Activated CD4-positive, alpha-beta T cell treated with anti-CD3 and anti-CD28 coated beads for 36 hours (primary cell): ENCODE measurements at regions not wholly inside any gene's neighbourhood (a gene's known extent, or its start where the extent isn't known, plus 50 kb on each side); places are given as distances from the start of the nearest gene placed in this dataset.

Source experiments
- ATAC-seq: fragments of 200-7000 bp; cut with Tn5 transposase; one replicate; pipeline ENCODE4 v1.10.0; 2021; ENCODE audit warnings: mild to moderate bottlenecking, moderate library complexity
- CTCF ChIA-PET: fragments of 350-600 bp; sonication (Branson Sonifier 250); formaldehyde crosslinking; loops from one replicate; lab custom pipeline; 2021; ENCODE audit warnings: antibody characterized with exemption; lab: Charles Lee
- POLR2A ChIA-PET: fragments of 350-600 bp; sonication (Branson Sonifier 250); formaldehyde crosslinking; loops from one replicate; lab custom pipeline; 2021; ENCODE audit warnings: antibody characterized with exemption, inconsistent platforms; lab: Charles Lee
- DNase-seq: peaks from one replicate; pipeline ENCODE4 v3.0.0-alpha.2; 2020
- H3K27ac Mint-ChIP-seq: one replicate; pipeline ENCODE4 v1.8.0; 2021; ENCODE audit warnings: mixed read lengths
- H3K27me3 Mint-ChIP-seq: one replicate; pipeline ENCODE4 v1.8.0; 2021; ENCODE audit warnings: mixed read lengths
- H3K36me3 Mint-ChIP-seq: one replicate; pipeline ENCODE4 v1.8.0; 2021; ENCODE audit warnings: low read depth, mixed read lengths
- H3K4me1 Mint-ChIP-seq: one replicate; pipeline ENCODE4 v1.8.0; 2021; ENCODE audit warnings: mixed read lengths
- H3K4me3 Mint-ChIP-seq: one replicate; pipeline ENCODE4 v1.8.0; 2021; ENCODE audit warnings: mild to moderate bottlenecking, moderate library complexity, mixed read lengths
- H3K9me3 Mint-ChIP-seq: one replicate; pipeline ENCODE4 v1.8.0; 2021; ENCODE audit warnings: low read depth, mixed read lengths
- intact Hi-C, 2 experiments: fragments of 100-400 bp; cut with DNase I in 1 of 2; cut with micrococcal nuclease in 1 of 2; formaldehyde crosslinking; loops; one replicate each; pipeline versions ENCODE4 v1.14.2 to v1.15.1; 2022 to 2024; cut with DNase I, micrococcal nuclease

- ChIA-PET CTCF (interaction anchor here (1.1 kb wide), 1 partner anchor 27 kb away, joined by 4 read pairs; no protein-coding TSS in a partner anchor), POLR2A (no interaction called here)
- intact Hi-C loops, result no loop called here
- Mint-ChIP-seq H3K9me3 (peaks cover 5% of the 10 kb centered on the region), H3K36me3 (no peaks in the 10 kb centered on the region), H3K4me1 (no peaks in the 10 kb centered on the region), H3K27me3 (no peaks in the 10 kb centered on the region), H3K4me3 (no peak overlapping the region), H3K27ac (no peak overlapping the region)
- DNase-seq, result no peak
- no peak for ATAC-seq
Observed at GRCh38 chr13:107361666-107362065, 793.7 kb upstream of the ARGLU1 start.

DNA sequence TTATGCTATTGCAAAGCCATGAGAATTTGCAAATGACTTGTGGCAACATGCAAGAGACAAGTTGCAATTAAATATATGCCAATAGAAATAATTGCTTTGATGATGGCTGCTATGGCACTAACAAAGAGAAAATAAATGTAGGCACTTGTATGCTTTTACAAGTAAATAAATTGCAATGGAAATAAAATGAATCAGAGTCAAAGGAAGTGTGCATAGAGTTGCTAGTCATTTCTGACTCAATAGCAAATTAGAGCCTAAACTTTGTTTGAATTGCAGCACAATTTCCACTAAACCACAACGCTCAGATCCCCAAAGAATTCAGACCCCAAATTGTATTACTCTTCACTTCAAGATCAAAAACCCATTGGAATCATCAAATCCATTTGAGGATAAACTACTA is 792.1 kb upstream of the ARGLU1 start:
- POLR2A ChIA-PET, result no interaction called here
- no peak overlapping the region for H3K27ac Mint-ChIP-seq

DNA sequence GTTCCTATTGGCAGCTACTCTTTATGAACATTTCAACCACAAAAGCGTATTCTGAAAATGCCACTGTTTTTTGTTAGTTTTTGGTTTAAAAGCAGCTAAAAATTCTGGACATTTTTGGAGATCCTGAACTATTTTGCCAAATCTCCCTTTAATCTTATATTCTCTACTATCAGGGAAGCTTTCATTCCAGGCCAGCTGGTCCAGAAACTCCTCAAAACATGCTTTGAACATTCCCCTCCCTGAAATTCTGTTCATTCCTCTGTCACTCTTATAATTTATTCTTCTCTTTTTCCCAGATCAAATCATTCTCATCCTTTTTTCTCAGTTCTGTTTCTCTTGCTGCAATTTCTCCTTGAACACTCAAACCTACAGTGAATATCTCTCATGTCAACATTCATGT is 790.9 kb upstream of the ARGLU1 start:
- Mint-ChIP-seq H3K36me3 (no peaks in the 10 kb centered on the region), H3K4me1 (no peaks in the 10 kb centered on the region), H3K27ac (no peak overlapping the region), H3K27me3 (no peaks in the 10 kb centered on the region), H3K9me3 (peaks cover 9% of the 10 kb centered on the region), H3K4me3 (no peak overlapping the region)
- ATAC-seq, result no peak
- ChIA-PET CTCF (no interaction called here), POLR2A (no interaction called here)
- intact Hi-C loops, result no loop called here
- DNase-seq, result no peak

More for the DNA sequence above, 792.1 kb upstream of the ARGLU1 start:
- Mint-ChIP-seq H3K4me3 (no peak overlapping the region), H3K36me3 (no peaks in the 10 kb centered on the region), H3K9me3 (peaks cover 6% of the 10 kb centered on the region), H3K4me1 (no peaks in the 10 kb centered on the region), H3K27me3 (no peaks in the 10 kb centered on the region)
- no peak for DNase-seq
- intact Hi-C loops, result no loop called here
- CTCF ChIA-PET, result no interaction called here
- ATAC-seq, result no peak

DNA sequence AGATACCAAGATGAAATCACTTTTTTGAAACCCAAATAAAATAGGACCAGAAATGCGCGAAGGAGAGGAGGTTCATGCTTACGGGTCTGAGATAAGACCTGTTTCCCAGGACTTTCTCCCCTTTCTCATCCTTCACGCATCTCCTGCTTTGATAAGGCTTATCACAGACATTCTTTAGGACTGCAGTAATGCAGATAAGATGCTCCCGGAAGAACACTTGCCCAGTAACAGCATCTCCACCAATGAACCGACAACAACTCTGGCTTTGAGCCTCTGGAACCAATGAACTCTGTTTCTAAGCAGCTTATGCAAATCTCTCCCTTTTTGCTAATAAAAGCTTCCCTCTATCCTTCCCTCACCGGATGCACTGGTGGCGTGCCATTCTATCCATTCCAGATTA is 783.4 kb upstream of the ARGLU1 start:
- Mint-ChIP-seq H3K4me1 (no peaks in the 10 kb centered on the region), H3K4me3 (no peak overlapping the region), H3K27ac (no peak overlapping the region), H3K36me3 (no peaks in the 10 kb centered on the region), H3K27me3 (no peaks in the 10 kb centered on the region), H3K9me3 (peaks cover 3% of the 10 kb centered on the region)
- POLR2A ChIA-PET, result no interaction called here
- CTCF ChIA-PET, result interaction anchor here (0.6 kb wide), 1 partner anchor 126 kb away, joined by 4 read pairs; no protein-coding TSS in a partner anchor
- ATAC-seq, result no peak
- intact Hi-C loops, result no loop called here
- DNase-seq, result no peak

DNA sequence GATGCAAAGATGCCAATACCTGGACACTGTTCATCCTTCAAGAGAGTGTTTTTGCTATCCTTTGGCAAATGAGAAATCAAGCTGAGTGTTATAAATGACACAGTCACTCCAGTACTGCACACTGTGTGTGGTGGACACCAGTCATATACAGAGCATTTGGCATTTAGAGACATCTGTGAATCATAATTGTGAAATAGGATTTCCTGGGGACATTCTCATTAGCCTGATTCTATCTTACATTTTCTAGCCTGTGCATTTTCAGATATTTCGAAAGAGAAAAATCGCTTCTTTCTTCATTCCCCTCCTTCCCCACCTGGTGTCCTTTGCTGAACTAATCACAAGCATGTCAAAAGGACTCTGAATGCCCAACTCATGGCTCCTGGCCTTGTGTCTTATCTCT is 781.0 kb upstream of the ARGLU1 start:
- no peaks in the 10 kb centered on the region for H3K4me1 Mint-ChIP-seq
- no peak for ATAC-seq
- ChIA-PET POLR2A (no interaction called here), CTCF (no interaction called here)
- no peaks in the 10 kb centered on the region for H3K36me3 Mint-ChIP-seq
- intact Hi-C loops, result no loop called here
- H3K27me3 Mint-ChIP-seq, result no peaks in the 10 kb centered on the region
- no peak overlapping the region for H3K4me3 Mint-ChIP-seq
- DNase-seq, result no peak
- no peak overlapping the region for H3K27ac Mint-ChIP-seq
- peaks cover 3% of the 10 kb centered on the region for H3K9me3 Mint-ChIP-seq

GRCh38 chr13:107348471-107348870 is 780.5 kb upstream of the ARGLU1 start:
- POLR2A ChIA-PET, result no interaction called here
- intact Hi-C loops, result no loop called here
- DNase-seq (no peak), ATAC-seq (no peak)
- Mint-ChIP-seq H3K36me3 (no peaks in the 10 kb centered on the region), H3K27ac (no peak overlapping the region), H3K9me3 (peaks cover 7% of the 10 kb centered on the region), H3K4me1 (no peaks in the 10 kb centered on the region), H3K27me3 (no peaks in the 10 kb centered on the region), H3K4me3 (no peak overlapping the region)
- CTCF ChIA-PET, result interaction anchor here (0.7 to 0.8 kb wide), 3 partner anchors 10 to 54 kb away, joined by 3 read pairs; no protein-coding TSS in a partner anchor

DNA sequence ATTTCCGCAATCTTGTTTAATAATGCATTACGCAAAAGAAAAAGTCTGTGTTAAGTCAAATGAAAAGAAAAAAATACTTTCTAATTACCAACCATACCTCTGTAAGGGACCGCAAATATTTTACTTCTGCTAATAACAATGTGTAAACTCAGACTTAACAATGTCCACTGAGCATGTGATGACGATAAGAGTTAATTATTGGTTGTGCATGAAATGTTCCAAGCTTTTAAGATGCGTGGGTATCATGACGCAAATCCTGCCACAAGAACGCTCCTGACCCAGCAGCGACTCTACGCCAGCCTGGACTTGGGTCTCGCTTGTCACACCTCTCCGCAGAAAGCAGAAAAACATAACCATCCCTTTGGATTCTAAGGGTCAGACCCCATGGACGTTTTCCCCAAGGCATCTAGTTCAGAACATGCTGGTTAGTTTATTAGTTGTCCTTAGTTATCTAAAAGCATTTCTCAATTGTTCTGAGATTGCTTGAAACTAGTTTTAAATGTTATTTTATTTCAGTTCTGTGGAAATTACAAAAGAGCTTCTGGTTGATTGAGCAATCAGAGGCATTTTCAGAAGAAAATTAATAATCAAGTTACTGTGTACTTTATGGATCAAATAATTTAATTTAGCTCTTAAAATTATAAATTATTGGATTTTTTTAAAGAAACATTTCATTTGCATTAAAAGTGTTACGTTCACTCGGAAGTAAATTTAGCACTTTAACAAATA is 779.9 kb upstream of the ARGLU1 start:
- H3K27me3 Mint-ChIP-seq, result no peaks in the 10 kb centered on the region
- intact Hi-C loops, result no loop called here
- DNase-seq (no peak), ATAC-seq (no peak)
- H3K4me1 Mint-ChIP-seq, result no peaks in the 10 kb centered on the region
- no peak overlapping the region for H3K4me3 Mint-ChIP-seq
- no peaks in the 10 kb centered on the region for H3K36me3 Mint-ChIP-seq
- H3K27ac Mint-ChIP-seq, result no peak overlapping the region
- H3K9me3 Mint-ChIP-seq, result peaks cover 9% of the 10 kb centered on the region
- CTCF ChIA-PET, result interaction anchor here (0.7 to 0.8 kb wide), 3 partner anchors 10 to 54 kb away, joined by 3 read pairs; no protein-coding TSS in a partner anchor
- POLR2A ChIA-PET, result no interaction called here

GRCh38 chr13:107342747-107343146 is 774.8 kb upstream of the ARGLU1 start:
- DNase-seq, result no peak
- ChIA-PET POLR2A (no interaction called here), CTCF (no interaction called here)
- intact Hi-C loops, result no loop called here
- no peaks in the 10 kb centered on the region for H3K36me3 Mint-ChIP-seq
- peaks cover 14% of the 10 kb centered on the region for H3K9me3 Mint-ChIP-seq
- no peaks in the 10 kb centered on the region for H3K27me3 Mint-ChIP-seq
- H3K4me3 Mint-ChIP-seq, result no peak overlapping the region
- H3K4me1 Mint-ChIP-seq, result no peaks in the 10 kb centered on the region
- no peak overlapping the region for H3K27ac Mint-ChIP-seq
- ATAC-seq, result no peak

GRCh38 chr13:107339209-107339608 is 771.3 kb upstream of the ARGLU1 start:
- DNase-seq (no peak), ATAC-seq (no peak)
- ChIA-PET POLR2A (no interaction called here), CTCF (interaction anchor here (0.7 kb wide), 1 partner anchor 322 kb away, joined by 3 read pairs; no protein-coding TSS in a partner anchor)
- Mint-ChIP-seq H3K9me3 (peaks cover 12% of the 10 kb centered on the region), H3K4me3 (no peak overlapping the region), H3K27me3 (no peaks in the 10 kb centered on the region), H3K36me3 (no peaks in the 10 kb centered on the region), H3K4me1 (no peaks in the 10 kb centered on the region), H3K27ac (no peak overlapping the region)
- intact Hi-C loops, result no loop called here

GRCh38 chr13:107332188-107332587 is 764.3 kb upstream of the ARGLU1 start:
- Mint-ChIP-seq H3K4me1 (no peaks in the 10 kb centered on the region), H3K27ac (no peak overlapping the region), H3K4me3 (no peak overlapping the region), H3K27me3 (no peaks in the 10 kb centered on the region), H3K9me3 (no peaks in the 10 kb centered on the region), H3K36me3 (no peaks in the 10 kb centered on the region)
- ChIA-PET POLR2A (no interaction called here), CTCF (no interaction called here)
- ATAC-seq, result no peak
- DNase-seq, result no peak
- intact Hi-C loops, result no loop called here

- DNase-seq (no peak), ATAC-seq (no peak)
- ChIA-PET POLR2A (no interaction called here), CTCF (no interaction called here)
- intact Hi-C loops, result no loop called here
- Mint-ChIP-seq H3K27me3 (no peaks in the 10 kb centered on the region), H3K9me3 (no peaks in the 10 kb centered on the region), H3K4me3 (no peak overlapping the region), H3K36me3 (no peaks in the 10 kb centered on the region), H3K27ac (no peak overlapping the region), H3K4me1 (no peaks in the 10 kb centered on the region)
Observed at GRCh38 chr13:107331359-107331758, 763.4 kb upstream of the ARGLU1 start.

- Mint-ChIP-seq H3K9me3 (no peaks in the 10 kb centered on the region), H3K4me1 (no peaks in the 10 kb centered on the region), H3K27me3 (no peaks in the 10 kb centered on the region), H3K27ac (no peak overlapping the region), H3K4me3 (no peak overlapping the region), H3K36me3 (no peaks in the 10 kb centered on the region)
- no peak for ATAC-seq
- intact Hi-C loops, result no loop called here
- POLR2A ChIA-PET, result no interaction called here
- CTCF ChIA-PET, result no interaction called here
- no peak for DNase-seq
Observed at GRCh38 chr13:107330484-107330883, 762.5 kb upstream of the ARGLU1 start.
